ENCODE measurements at regions not wholly inside any gene's neighbourhood (a gene's known extent, or its start where the extent isn't known, plus 50 kb on each side); places are given as distances from the start of the nearest gene placed in this dataset.
"Not testable (repeated sequence)": the region's sequence is repeated elsewhere in the genome, so short reads cannot be mapped to it uniquely, and the experiment has no call there.

DNA sequence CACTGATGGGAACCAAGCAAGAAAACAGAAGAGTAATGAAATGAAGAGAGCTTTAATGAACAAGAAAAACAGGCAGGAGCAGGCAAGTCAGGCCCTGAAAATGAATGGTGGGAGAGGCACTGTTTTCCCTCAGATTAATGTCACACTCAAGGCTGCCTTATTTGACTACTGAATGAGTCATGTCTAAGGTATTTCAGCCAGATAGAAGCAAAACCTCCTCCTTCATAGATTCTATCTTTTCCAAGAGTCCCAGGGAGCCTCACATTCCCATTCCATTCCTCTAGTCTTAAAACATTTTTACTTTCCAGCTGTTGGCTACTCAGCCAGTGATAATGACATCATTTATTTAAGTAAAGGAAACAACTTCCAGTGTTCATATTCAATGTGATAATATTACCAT, 228.4 kb upstream of the NRIP1 start:
- intact Hi-C loops (cut with DNase I), result no loop called here

DNA sequence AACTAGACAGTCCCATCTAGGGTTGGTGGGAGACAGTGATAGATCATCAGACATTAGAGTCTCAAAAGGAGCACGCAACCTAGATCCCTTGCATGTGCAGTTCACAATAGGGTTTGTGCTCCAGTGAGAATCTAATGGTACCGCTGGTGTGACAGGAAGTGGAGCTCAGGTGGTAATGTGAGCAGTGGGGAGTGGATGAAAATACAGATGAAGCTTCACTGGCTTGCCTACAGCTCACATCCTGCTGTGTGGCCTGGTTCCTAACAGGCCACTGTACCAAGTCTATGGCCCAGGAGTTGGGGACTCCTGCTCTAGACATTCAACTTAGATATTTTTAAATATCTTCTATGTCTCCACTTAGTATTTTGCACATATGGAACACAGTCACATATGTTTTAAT, 231.1 kb upstream of the NRIP1 start:
- H3K4me1 ChIP-seq, result no peaks in the 10 kb centered on the region

More for the DNA sequence above, 228.4 kb upstream of the NRIP1 start:
- no peaks in the 10 kb centered on the region for H3K4me1 ChIP-seq
- H3K4me3 ChIP-seq, result no peak overlapping the region
- no peaks in the 10 kb centered on the region for H3K36me3 ChIP-seq
- no peaks in the 10 kb centered on the region for H3K9me3 ChIP-seq
- no peaks in the 10 kb centered on the region for H3K27me3 ChIP-seq
- no peak for DNase-seq (ENCODE audit: low spot score in 2 of 2)
- TF ChIP-seq, protein P1, sequence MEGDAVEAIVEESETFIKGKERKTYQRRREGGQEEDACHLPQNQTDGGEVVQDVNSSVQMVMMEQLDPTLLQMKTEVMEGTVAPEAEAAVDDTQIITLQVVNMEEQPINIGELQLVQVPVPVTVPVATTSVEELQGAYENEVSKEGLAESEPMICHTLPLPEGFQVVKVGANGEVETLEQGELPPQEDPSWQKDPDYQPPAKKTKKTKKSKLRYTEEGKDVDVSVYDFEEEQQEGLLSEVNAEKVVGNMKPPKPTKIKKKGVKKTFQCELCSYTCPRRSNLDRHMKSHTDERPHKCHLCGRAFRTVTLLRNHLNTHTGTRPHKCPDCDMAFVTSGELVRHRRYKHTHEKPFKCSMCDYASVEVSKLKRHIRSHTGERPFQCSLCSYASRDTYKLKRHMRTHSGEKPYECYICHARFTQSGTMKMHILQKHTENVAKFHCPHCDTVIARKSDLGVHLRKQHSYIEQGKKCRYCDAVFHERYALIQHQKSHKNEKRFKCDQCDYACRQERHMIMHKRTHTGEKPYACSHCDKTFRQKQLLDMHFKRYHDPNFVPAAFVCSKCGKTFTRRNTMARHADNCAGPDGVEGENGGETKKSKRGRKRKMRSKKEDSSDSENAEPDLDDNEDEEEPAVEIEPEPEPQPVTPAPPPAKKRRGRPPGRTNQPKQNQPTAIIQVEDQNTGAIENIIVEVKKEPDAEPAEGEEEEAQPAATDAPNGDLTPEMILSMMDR (IDR thresholded peaks at IDR 0.05), result no peak
- no peak overlapping the region for H3K27ac ChIP-seq

DNA sequence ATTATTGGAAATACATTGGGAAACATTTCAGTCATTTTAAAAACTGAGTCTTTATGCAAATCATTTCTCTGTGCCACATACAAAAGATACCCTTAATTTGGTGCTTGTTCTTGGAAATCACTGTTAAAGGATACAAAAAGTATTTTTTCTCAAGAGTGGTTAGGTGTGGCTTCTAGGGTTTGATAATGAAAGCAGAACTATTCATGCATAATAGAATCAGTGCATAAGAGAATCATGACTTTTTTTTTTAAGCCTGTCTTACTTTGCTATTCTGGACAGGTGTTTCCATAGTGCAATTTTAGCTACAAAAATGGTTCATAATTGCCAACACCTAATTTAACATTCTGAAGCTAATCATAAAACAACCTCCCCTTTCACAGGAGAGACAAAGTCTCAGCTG, 233.0 kb upstream of the NRIP1 start:
- Histone ChIP-seq H3K27me3 (no peaks in the 10 kb centered on the region), H3K27ac (no peak overlapping the region), H3K36me3 (no peaks in the 10 kb centered on the region), H3K4me1 (no peaks in the 10 kb centered on the region), H3K4me3 (no peak overlapping the region), H3K9me3 (no peaks in the 10 kb centered on the region)
- intact Hi-C loops (cut with DNase I), result no loop called here
- DNase-seq (ENCODE audit: low spot score in 2 of 2), result no peak
- TF ChIP-seq, protein P1 (IDR thresholded peaks at IDR 0.05), result no peak

More for the DNA sequence above, 231.1 kb upstream of the NRIP1 start:
- TF ChIP-seq, protein P1 (IDR thresholded peaks at IDR 0.05), result no peak
- intact Hi-C loops (cut with DNase I), result no loop called here
- no peak overlapping the region for H3K4me3 ChIP-seq
- no peaks in the 10 kb centered on the region for H3K36me3 ChIP-seq
- H3K27me3 ChIP-seq, result no peaks in the 10 kb centered on the region
- no peaks in the 10 kb centered on the region for H3K9me3 ChIP-seq
- no peak overlapping the region for H3K27ac ChIP-seq
- no peak for DNase-seq (ENCODE audit: low spot score in 2 of 2)

DNA sequence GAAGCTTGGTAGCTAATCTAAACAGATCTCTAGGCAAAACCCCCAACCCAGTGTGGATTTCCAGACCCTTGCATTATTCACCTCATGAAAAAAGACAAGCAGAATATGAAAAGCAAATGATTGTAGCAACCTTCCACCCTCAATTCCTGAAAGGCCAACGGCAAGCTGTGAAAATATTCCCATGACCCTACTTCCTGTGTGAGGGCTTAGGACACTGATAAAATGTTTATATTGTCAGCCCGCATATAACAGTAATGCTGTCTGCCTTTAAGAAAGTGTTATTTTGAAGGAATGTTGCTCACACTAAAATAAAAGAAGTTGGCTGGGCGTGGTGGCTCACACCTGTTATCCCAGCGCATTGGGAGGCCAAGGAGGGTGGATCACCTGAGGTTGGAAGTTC, 233.5 kb upstream of the NRIP1 start:
- H3K27ac ChIP-seq, result no peak overlapping the region

DNA sequence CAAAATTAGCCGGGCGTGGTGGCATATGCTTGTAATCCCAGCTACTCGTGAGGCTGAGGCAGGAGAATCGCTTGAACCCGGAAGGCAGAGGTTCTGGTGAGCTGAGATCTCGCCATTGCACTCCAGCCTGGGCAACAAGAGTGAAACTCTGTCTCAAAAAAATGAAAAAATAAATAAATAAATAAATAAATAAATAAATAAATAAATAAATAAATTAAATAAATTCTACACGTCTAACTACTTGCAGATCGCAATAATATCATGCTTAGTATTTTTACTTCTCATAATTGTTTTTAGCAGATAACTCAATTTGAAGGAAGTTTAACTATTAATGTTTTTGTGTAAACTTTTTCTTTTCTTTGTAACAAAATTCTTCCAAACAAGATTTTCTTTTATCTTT, 234.0 kb upstream of the NRIP1 start:
- H3K4me3 ChIP-seq; DNase-seq (ENCODE audit: low spot score in 2 of 2); intact Hi-C loops (cut with DNase I); H3K27me3 ChIP-seq; H3K36me3 ChIP-seq; H3K9me3 ChIP-seq; H3K27ac ChIP-seq; H3K4me1 ChIP-seq: not testable (repeated sequence)

More for the DNA sequence above, 233.5 kb upstream of the NRIP1 start:
- no peak for DNase-seq (ENCODE audit: low spot score in 2 of 2)
- TF ChIP-seq, protein P1 (IDR thresholded peaks at IDR 0.05), result no peak
- Histone ChIP-seq H3K9me3 (no peaks in the 10 kb centered on the region), H3K27me3 (no peaks in the 10 kb centered on the region), H3K4me3 (no peak overlapping the region), H3K4me1 (no peaks in the 10 kb centered on the region), H3K36me3 (no peaks in the 10 kb centered on the region)
- intact Hi-C loops (cut with DNase I), result no loop called here

DNA sequence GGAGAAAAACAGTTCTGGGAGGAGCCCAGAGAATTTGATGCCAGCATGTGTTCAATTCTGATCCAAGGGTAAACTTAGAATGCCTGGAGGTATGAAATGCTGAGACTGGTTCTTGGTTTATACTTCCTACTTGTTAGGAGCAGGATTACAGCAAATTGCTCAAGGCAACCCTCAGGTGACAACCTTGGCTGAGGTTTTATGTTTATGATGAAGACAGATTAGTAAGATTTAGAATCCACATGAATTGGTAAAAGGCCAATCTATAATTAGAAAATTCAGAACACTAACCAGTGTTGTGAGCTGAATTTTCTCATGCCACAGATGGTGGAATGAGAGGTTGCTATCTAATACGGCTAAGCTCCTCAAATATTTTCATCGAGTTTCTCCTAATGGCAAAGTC, 235.3 kb upstream of the NRIP1 start:
- H3K27me3 ChIP-seq, result no peaks in the 10 kb centered on the region
- H3K36me3 ChIP-seq, result no peaks in the 10 kb centered on the region
- H3K4me1 ChIP-seq, result no peaks in the 10 kb centered on the region
- DNase-seq (ENCODE audit: low spot score in 2 of 2), result no peak
- H3K9me3 ChIP-seq, result no peaks in the 10 kb centered on the region
- H3K27ac ChIP-seq, result no peak overlapping the region
- intact Hi-C loops (cut with DNase I), result no loop called here
- H3K4me3 ChIP-seq, result no peak overlapping the region
- TF ChIP-seq, protein P1 (IDR thresholded peaks at IDR 0.05), result no peak
